ENCODE measurements at regions not wholly inside any gene's neighbourhood (a gene's known extent, or its start where the extent isn't known, plus 50 kb on each side); places are given as distances from the start of the nearest gene placed in this dataset.

GRCh38 chr4:81714291-81714690, 242.6 kb upstream of the RASGEF1B start:
- intact Hi-C loops (cut with DNase I) = no loop called here

GRCh38 chr4:81712714-81713113, 241.0 kb upstream of the RASGEF1B start:
- H3K9ac ChIP-seq (ENCODE audit: low read depth in 2 of 2, low read length in 2 of 2) = no peak overlapping the region
- intact Hi-C loops (cut with DNase I) = no loop called here
- TF ChIP-seq CTCF (IDR thresholded peaks at IDR 0.05) = no peak
- no peaks in the 10 kb centered on the region for H3K4me1 ChIP-seq
- no peaks in the 10 kb centered on the region for H3K27me3 ChIP-seq
- H3K27ac ChIP-seq = no peak overlapping the region
- no peaks in the 10 kb centered on the region for H3K9me3 ChIP-seq
- no peak overlapping the region for H3K4me3 ChIP-seq
- H3K36me3 ChIP-seq = no peaks in the 10 kb centered on the region
- DNase-seq = no peak

More at GRCh38 chr4:81714291-81714690, 242.6 kb upstream of the RASGEF1B start:
- Histone ChIP-seq H3K9ac (ENCODE audit: low read depth in 2 of 2, low read length in 2 of 2) (no peak overlapping the region), H3K27me3 (no peaks in the 10 kb centered on the region), H3K27ac (no peak overlapping the region), H3K9me3 (no peaks in the 10 kb centered on the region), H3K36me3 (no peaks in the 10 kb centered on the region), H3K4me1 (no peaks in the 10 kb centered on the region), H3K4me3 (no peak overlapping the region)
- TF ChIP-seq CTCF (IDR thresholded peaks at IDR 0.05) = no peak
- DNase-seq = no peak

- intact Hi-C loops (cut with DNase I) = no loop called here
- no peak for DNase-seq
- Histone ChIP-seq H3K4me1 (no peaks in the 10 kb centered on the region), H3K9me3 (no peaks in the 10 kb centered on the region), H3K27me3 (no peaks in the 10 kb centered on the region), H3K9ac (ENCODE audit: low read depth in 2 of 2, low read length in 2 of 2) (no peak overlapping the region), H3K36me3 (no peaks in the 10 kb centered on the region), H3K4me3 (no peak overlapping the region), H3K27ac (no peak overlapping the region)
- TF ChIP-seq CTCF (IDR thresholded peaks at IDR 0.05) = no peak
Measured at GRCh38 chr4:81704461-81704860, 232.8 kb upstream of the RASGEF1B start.

GRCh38 chr4:81700189-81700588, 228.5 kb upstream of the RASGEF1B start:
- DNase-seq = no peak
- Histone ChIP-seq H3K4me3 (no peak overlapping the region), H3K36me3 (no peaks in the 10 kb centered on the region), H3K4me1 (no peaks in the 10 kb centered on the region), H3K9ac (ENCODE audit: low read depth in 2 of 2, low read length in 2 of 2) (no peak overlapping the region), H3K27ac (no peak overlapping the region), H3K9me3 (no peaks in the 10 kb centered on the region), H3K27me3 (no peaks in the 10 kb centered on the region)
- intact Hi-C loops (cut with DNase I) = no loop called here
- TF ChIP-seq CTCF (IDR thresholded peaks at IDR 0.05) = no peak

- no peak for TF ChIP-seq CTCF (IDR thresholded peaks at IDR 0.05)
Measured at GRCh38 chr4:81698538-81699296, 227.0 kb upstream of the RASGEF1B start.

More at GRCh38 chr4:81698538-81699296, 227.0 kb upstream of the RASGEF1B start:
- no peaks in the 10 kb centered on the region for H3K4me1 ChIP-seq
- intact Hi-C loops (cut with DNase I) = no loop called here
- H3K36me3 ChIP-seq = no peaks in the 10 kb centered on the region
- no peaks in the 10 kb centered on the region for H3K27me3 ChIP-seq
- H3K4me3 ChIP-seq = no peak overlapping the region
- DNase-seq = no peak
- H3K9me3 ChIP-seq = no peaks in the 10 kb centered on the region
- no peak overlapping the region for H3K27ac ChIP-seq
- no peak overlapping the region for H3K9ac ChIP-seq (ENCODE audit: low read depth in 2 of 2, low read length in 2 of 2)

Data from colonic mucosa (tissue), 4 donors.